Gastroesophageal sphincter (tissue), 4 donors: ENCODE measurements at regions not wholly inside any gene's neighbourhood (a gene's known extent, or its start where the extent isn't known, plus 50 kb on each side); places are given as distances from the start of the nearest gene placed in this dataset.

Experiments used
- ATAC-seq: fragments of 150-250 bp; one replicate; pipeline ENCODE4 v1.9.1; 2016; ENCODE audit warnings: mild to moderate bottlenecking, moderate library complexity
- H3K27ac ChIP-seq, 4 donors: fragments of 200-600 bp; sonication (generic) in 3 of 4; 1 replicate in 3 of 4; 2 replicates in 1 of 4; pipeline ENCODE4 v1.5.1; 2016 to 2019
- H3K27me3 ChIP-seq: fragments of 200-600 bp; sonication (generic); one replicate; pipeline ENCODE4 v1.5.1; 2019
- H3K36me3 ChIP-seq, 2 donors: fragments of 200-600 bp; sonication (generic); one replicate each; pipeline ENCODE4 v1.5.1; 2019; ENCODE audit warnings: control low read depth in 1 of 2
- H3K4me1 ChIP-seq, 3 donors: fragments of 200-600 bp; sonication (generic); 1 replicate in 2 of 3; 2 replicates in 1 of 3; pipeline ENCODE4 v1.5.1; 2016 to 2019; ENCODE audit warnings: control low read depth in 2 of 3
- H3K4me3 ChIP-seq, 2 donors: fragments of 200-600 bp; sonication (generic); one replicate each; pipeline ENCODE4 v1.5.1; 2019; ENCODE audit warnings: mild to moderate bottlenecking in 1 of 2, moderate library complexity in 1 of 2
- H3K9me3 ChIP-seq, 3 donors: fragments of 200-600 bp; sonication (generic); one replicate each; pipeline ENCODE4 v1.5.1; 2017 to 2019; ENCODE audit warnings: control low read depth in 2 of 3
- EP300 ChIP-seq: sonication (generic); formaldehyde crosslinking; IDR thresholded peaks from one replicate; pipeline ENCODE4 v1.6.1; 2017; ENCODE audit warnings: antibody characterized with exemption, mild to moderate bottlenecking
- POLR2A ChIP-seq, 2 donors: fragments of 450-650 bp; IDR thresholded peaks; one replicate each; pipeline ENCODE4 v1.6.1; 2017; ENCODE audit warnings: antibody characterized with exemption in 2 of 2, mild to moderate bottlenecking in 2 of 2, moderate library complexity in 1 of 2
- POLR2AphosphoS5 ChIP-seq: sonication (generic); formaldehyde crosslinking; IDR thresholded peaks from one replicate; pipeline ENCODE4 v1.6.1; 2017; ENCODE audit warnings: antibody characterized with exemption
- WGBS, 2 donors: methylation state at CpG; one replicate each; pipeline ENCODE4 v1.1.5; 2018; ENCODE audit warnings: low coverage in 1 of 2; 5-methylcytosine and 5-hydroxymethylcytosine counted together
- TF ChIP-seq, protein P1 (sequence below), 4 experiments: fragments of 200-600 bp in 2 of 4; fragments of 450-650 bp in 2 of 4; sonication (generic) in 1 of 4; IDR thresholded peaks; one replicate each; pipeline ENCODE4 v1.5.1; 2017 to 2019; ENCODE audit warnings: antibody characterized with exemption in 4 of 4, mild to moderate bottlenecking in 2 of 4, moderate library complexity in 2 of 4

GRCh38 chr5:173499471-173500212 lies 116.8 kb downstream of the BOD1 start:
- ATAC-seq = peak; percentile 44
- peaks cover 26 to 77% (median 34%) of the 10 kb centered on the region in 3 donors for H3K4me1 ChIP-seq
- 65 to 85% methylated on average over 3 to 5 of the region's 14 CpGs for WGBS, 2 donors

GRCh38 chr5:173498739-173499470 lies 117.5 kb downstream of the BOD1 start:
- H3K36me3 ChIP-seq = no peaks in the 10 kb centered on the region
- TF ChIP-seq POLR2AphosphoS5 = no peak
- TF ChIP-seq POLR2A (IDR thresholded peaks at IDR 0.05) = no peak
- TF ChIP-seq, protein P1, sequence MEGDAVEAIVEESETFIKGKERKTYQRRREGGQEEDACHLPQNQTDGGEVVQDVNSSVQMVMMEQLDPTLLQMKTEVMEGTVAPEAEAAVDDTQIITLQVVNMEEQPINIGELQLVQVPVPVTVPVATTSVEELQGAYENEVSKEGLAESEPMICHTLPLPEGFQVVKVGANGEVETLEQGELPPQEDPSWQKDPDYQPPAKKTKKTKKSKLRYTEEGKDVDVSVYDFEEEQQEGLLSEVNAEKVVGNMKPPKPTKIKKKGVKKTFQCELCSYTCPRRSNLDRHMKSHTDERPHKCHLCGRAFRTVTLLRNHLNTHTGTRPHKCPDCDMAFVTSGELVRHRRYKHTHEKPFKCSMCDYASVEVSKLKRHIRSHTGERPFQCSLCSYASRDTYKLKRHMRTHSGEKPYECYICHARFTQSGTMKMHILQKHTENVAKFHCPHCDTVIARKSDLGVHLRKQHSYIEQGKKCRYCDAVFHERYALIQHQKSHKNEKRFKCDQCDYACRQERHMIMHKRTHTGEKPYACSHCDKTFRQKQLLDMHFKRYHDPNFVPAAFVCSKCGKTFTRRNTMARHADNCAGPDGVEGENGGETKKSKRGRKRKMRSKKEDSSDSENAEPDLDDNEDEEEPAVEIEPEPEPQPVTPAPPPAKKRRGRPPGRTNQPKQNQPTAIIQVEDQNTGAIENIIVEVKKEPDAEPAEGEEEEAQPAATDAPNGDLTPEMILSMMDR (IDR thresholded peaks at IDR 0.05) = no peak
- no peak for TF ChIP-seq EP300
- no peak for ATAC-seq
- no peak overlapping the region for H3K4me3 ChIP-seq
- H3K27ac ChIP-seq = peak overlapping the region; percentile 83 to 94 (median 89)
- H3K4me1 ChIP-seq = peaks cover 26 to 81% (median 37%) of the 10 kb centered on the region in 3 donors
- H3K9me3 ChIP-seq = no peaks in the 10 kb centered on the region
- WGBS, 2 donors = 31 to 66% methylated on average over 2 to 8 of the region's 16 CpGs
- no peaks in the 10 kb centered on the region for H3K27me3 ChIP-seq

More at GRCh38 chr5:173499471-173500212, 116.8 kb downstream of the BOD1 start:
- Histone ChIP-seq H3K36me3 (no peaks in the 10 kb centered on the region), H3K4me3 (no peak overlapping the region), H3K27me3 (no peaks in the 10 kb centered on the region), H3K27ac (peak overlapping the region; percentile 83 to 94 (median 89)), H3K9me3 (no peaks in the 10 kb centered on the region)
- no peak for TF ChIP-seq EP300
- TF ChIP-seq POLR2AphosphoS5 = peak; percentile 64

- H3K27me3 ChIP-seq = no peaks in the 10 kb centered on the region
- H3K4me1 ChIP-seq = peaks cover 26 to 81% (median 37%) of the 10 kb centered on the region in 3 donors
- H3K9me3 ChIP-seq = no peaks in the 10 kb centered on the region
- no peaks in the 10 kb centered on the region for H3K36me3 ChIP-seq
- WGBS, 2 donors = 19 to 32% methylated on average over 5 to 8 of the region's 9 CpGs
- ATAC-seq = peak; percentile 84
- peak; percentile 80 for TF ChIP-seq POLR2AphosphoS5
- no peak for TF ChIP-seq POLR2A (IDR thresholded peaks at IDR 0.05)
- TF ChIP-seq, protein P1 (IDR thresholded peaks at IDR 0.05) = peak in 2 of 4 experiments; percentile 21 to 42
- no peak for TF ChIP-seq EP300
- no peak overlapping the region for H3K4me3 ChIP-seq
- peak overlapping the region; percentile 83 to 94 (median 89) for H3K27ac ChIP-seq
Measured at GRCh38 chr5:173498286-173498685, 118.2 kb downstream of the BOD1 start.

GRCh38 chr5:173497685-173498084 lies 118.8 kb downstream of the BOD1 start:
- TF ChIP-seq POLR2A (IDR thresholded peaks at IDR 0.05) (no peak), POLR2AphosphoS5 (no peak), EP300 (no peak)
- TF ChIP-seq, protein P1 (IDR thresholded peaks at IDR 0.05) = no peak
- Histone ChIP-seq H3K27me3 (no peaks in the 10 kb centered on the region), H3K36me3 (no peaks in the 10 kb centered on the region), H3K27ac (peak overlapping the region; percentile 4 to 94 (median 88)), H3K9me3 (no peaks in the 10 kb centered on the region), H3K4me3 (no peak overlapping the region), H3K4me1 (peaks cover 26 to 81% (median 37%) of the 10 kb centered on the region in 3 donors)
- ATAC-seq = no peak
- WGBS, 2 donors = 79 to 88% methylated on average over 9 to 11 of the region's 12 CpGs

DNA sequence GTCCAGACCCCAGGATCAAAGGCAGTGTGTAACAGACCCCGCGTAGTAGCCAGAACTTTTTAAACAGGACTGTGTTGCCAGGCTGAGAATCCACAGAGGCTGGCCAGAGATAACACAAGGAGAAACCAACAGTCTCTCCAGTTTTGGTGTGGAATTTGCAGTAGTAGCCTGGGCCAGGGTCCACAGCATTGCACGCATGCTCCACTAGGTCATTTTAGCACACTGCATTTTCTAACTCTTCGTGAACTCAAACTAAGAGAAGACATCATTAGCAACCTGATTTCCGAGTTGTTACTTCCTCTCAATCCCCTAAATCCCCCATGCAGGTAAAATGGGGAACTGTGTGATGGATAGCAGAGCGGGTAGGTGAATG lies 119.6 kb downstream of the BOD1 start:
- Histone ChIP-seq H3K27me3 (no peaks in the 10 kb centered on the region), H3K27ac (peak overlapping the region; percentile 65 to 94 (median 88)), H3K4me1 (peaks cover 26 to 76% (median 37%) of the 10 kb centered on the region in 3 donors), H3K36me3 (no peaks in the 10 kb centered on the region), H3K9me3 (no peaks in the 10 kb centered on the region), H3K4me3 (no peak overlapping the region)
- ATAC-seq = no peak
- no peak for TF ChIP-seq EP300
- no peak for TF ChIP-seq POLR2AphosphoS5
- TF ChIP-seq, protein P1 (IDR thresholded peaks at IDR 0.05) = no peak
- TF ChIP-seq POLR2A (IDR thresholded peaks at IDR 0.05) = no peak
- WGBS, 2 donors = 86 to 91% methylated on average over 3 to 6 of the region's 6 CpGs
